Hindlimb muscle (tissue), 1 donor: ENCODE measurements at regions not wholly inside any gene's neighbourhood (a gene's known extent, or its start where the extent isn't known, plus 50 kb on each side); places are given as distances from the start of the nearest gene placed in this dataset.
A peak's percentile ranks its signal among the peaks of the same experiment; 100 is the strongest.
"Not testable (repeated sequence)": the region's sequence is repeated elsewhere in the genome, so short reads cannot be mapped to it uniquely, and the experiment has no call there.

Experiments used
- DNase-seq: peaks from one replicate; pipeline ENCODE4 v3.0.0-alpha.2; 2013

GRCh38 chr9:75197561-75197960, 109.2 kb downstream of the OSTF1 start:
- DNase-seq: no peak

- DNase-seq: no peak
These were observed 110.1 kb downstream of the OSTF1 start for GRCh38 chr9:75198436-75198835.

- DNase-seq: peak; percentile 15
These were observed 112.7 kb downstream of the OSTF1 start for GRCh38 chr9:75200892-75201470.

GRCh38 chr9:75201480-75202209, 113.3 kb downstream of the OSTF1 start:
- DNase-seq: no peak

- DNase-seq: not testable (repeated sequence)
These were observed 119.7 kb downstream of the OSTF1 start for GRCh38 chr9:75207997-75208396.

GRCh38 chr9:75210215-75210614, 121.9 kb downstream of the OSTF1 start:
- no peak for DNase-seq

GRCh38 chr9:75213765-75214164, 125.5 kb downstream of the OSTF1 start:
- DNase-seq: no peak

- no peak for DNase-seq
These were observed 138.3 kb downstream of the OSTF1 start for GRCh38 chr9:75226403-75227139.

GRCh38 chr9:75228893-75229292, 140.6 kb downstream of the OSTF1 start:
- no peak for DNase-seq

- DNase-seq: no peak
These were observed 141.5 kb downstream of the OSTF1 start for GRCh38 chr9:75229605-75230332.

GRCh38 chr9:75230469-75230868, 142.2 kb downstream of the OSTF1 start:
- no peak for DNase-seq

GRCh38 chr9:75231167-75231566, 142.9 kb downstream of the OSTF1 start:
- DNase-seq: no peak

- DNase-seq: no peak
These were observed 144.7 kb downstream of the OSTF1 start for GRCh38 chr9:75233011-75233410.

GRCh38 chr9:75235632-75236031, 147.3 kb downstream of the OSTF1 start:
- no peak for DNase-seq

- peak; percentile 13 for DNase-seq
These were observed 150.1 kb downstream of the OSTF1 start for GRCh38 chr9:75238311-75238976.

GRCh38 chr9:75239176-75239575, 150.9 kb downstream of the OSTF1 start:
- no peak for DNase-seq

GRCh38 chr9:75242426-75242825, 154.1 kb downstream of the OSTF1 start:
- DNase-seq: no peak

- no peak for DNase-seq
These were observed 158.6 kb downstream of the OSTF1 start for GRCh38 chr9:75246949-75247348.

- peak; percentile 42 for DNase-seq
These were observed 177.2 kb downstream of the OSTF1 start for GRCh38 chr9:75265525-75265972.

- no peak for DNase-seq
These were observed 180.9 kb downstream of the OSTF1 start for GRCh38 chr9:75269197-75269596.

- DNase-seq: not testable (repeated sequence)
These were observed 184.7 kb downstream of the OSTF1 start for GRCh38 chr9:75273055-75273454.

- no peak for DNase-seq
These were observed 186.5 kb downstream of the OSTF1 start for GRCh38 chr9:75274781-75275180.
